OCI-LY7 (cell line): ENCODE measurements at regions not wholly inside any gene's neighbourhood (a gene's known extent, or its start where the extent isn't known, plus 50 kb on each side); places are given as distances from the start of the nearest gene placed in this dataset.

Experiments used
- CTCF ChIP-seq: fragments of 200-600 bp; sonication (generic); conservative IDR thresholded peaks from 2 replicates; pipeline ENCODE4 v1.5.1; 2014; ENCODE audit warnings: mild to moderate bottlenecking, antibody characterized with exemption, low read length, moderate library complexity, mixed read lengths
- EZH2phosphoT487 ChIP-seq: fragments of 200-600 bp; sonication (generic); IDR thresholded peaks from 2 replicates; pipeline ENCODE4 v1.6.1; 2018; ENCODE audit warnings: low read depth, borderline replicate concordance, mild to moderate bottlenecking, mixed run types, antibody characterized with exemption, low read length, moderate library complexity, mixed read lengths

- no peak for TF ChIP-seq CTCF
- no peak for TF ChIP-seq EZH2phosphoT487
Measured at GRCh38 chr2:226308986-226309385, 490.6 kb downstream of the IRS1 start.
